HL-60 (cell line): ENCODE measurements at regions not wholly inside any gene's neighbourhood (a gene's known extent, or its start where the extent isn't known, plus 50 kb on each side); places are given as distances from the start of the nearest gene placed in this dataset.

Experiments
- CTCF ChIP-seq: IDR thresholded peaks from one replicate; pipeline ENCODE4 v1.5.1; 2011; ENCODE audit warnings: low read length, control low read depth, inconsistent platforms; ENCODE audit not compliant: insufficient read depth
- GABPA ChIP-seq: IDR thresholded peaks from 2 replicates; pipeline ENCODE4 v1.6.1; 2012; ENCODE audit warnings: low read depth
- POLR2AphosphoS5 ChIP-seq: IDR thresholded peaks from 2 replicates; pipeline ENCODE4 v1.6.1; 2012; ENCODE audit warnings: low read depth
- REST ChIP-seq: IDR thresholded peaks from 2 replicates; pipeline ENCODE4 v1.6.1; 2012; ENCODE audit warnings: low read depth; ENCODE audit not compliant: insufficient replicate concordance
- SPI1 ChIP-seq: IDR thresholded peaks from 2 replicates; pipeline ENCODE4 v1.6.1; 2012; ENCODE audit warnings: low read depth, mild to moderate bottlenecking, borderline replicate concordance

GRCh38 chr5:124300815-124301621 is 445.4 kb downstream of the ZNF608 start:
- TF ChIP-seq CTCF (no peak), REST (no peak), POLR2AphosphoS5 (no peak), SPI1 (no peak), GABPA (no peak)
